OCI-LY1 (cell line): ENCODE measurements at regions not wholly inside any gene's neighbourhood (a gene's known extent, or its start where the extent isn't known, plus 50 kb on each side); places are given as distances from the start of the nearest gene placed in this dataset.
A peak's percentile ranks its signal among the peaks of the same experiment; 100 is the strongest.

ENCODE experiments used
- H2AFZ ChIP-seq: fragments of 200-600 bp; sonication (generic), shearing (Covaris generic); 2 replicates; pipeline ENCODE4 v1.6.0; 2014; ENCODE audit warnings: antibody characterized with exemption, mild to moderate bottlenecking, low read length
- H3F3A ChIP-seq: fragments of 200-600 bp; sonication (generic), shearing (Covaris generic); 2 replicates; pipeline ENCODE4 v1.6.0; 2014; ENCODE audit warnings: mild to moderate bottlenecking, antibody characterized with exemption, low read length, moderate library complexity; ENCODE audit not compliant: insufficient read depth
- H3K27ac ChIP-seq: fragments of 200-600 bp; sonication (generic); 2 replicates; pipeline ENCODE4 v1.5.1; 2014; ENCODE audit warnings: low read length, mixed run types, mild to moderate bottlenecking, low read depth; ENCODE audit not compliant: poor library complexity, severe bottlenecking
- H3K27me3 ChIP-seq: fragments of 200-600 bp; sonication (generic); 2 replicates; pipeline ENCODE4 v1.6.0; 2014; ENCODE audit warnings: antibody characterized with exemption, mild to moderate bottlenecking, low read length, moderate library complexity; ENCODE audit not compliant: insufficient read depth
- H3K36me3 ChIP-seq: fragments of 200-600 bp; sonication (generic); 2 replicates; pipeline ENCODE4 v1.6.1; 2014; ENCODE audit warnings: mild to moderate bottlenecking, antibody characterized with exemption, low read length, moderate library complexity, mixed read lengths; ENCODE audit not compliant: insufficient read depth
- H3K4me1 ChIP-seq: fragments of 200-600 bp; sonication (generic); 2 replicates; pipeline ENCODE4 v1.5.1; 2014; ENCODE audit warnings: mild to moderate bottlenecking, low read length, moderate library complexity; ENCODE audit not compliant: insufficient read depth, severe bottlenecking
- H3K4me2 ChIP-seq: fragments of 200-600 bp; sonication (generic), shearing (Covaris generic); 2 replicates; pipeline ENCODE4 v1.6.1; 2014; ENCODE audit warnings: low read length
- H3K4me3 ChIP-seq: fragments of 200-600 bp; sonication (generic); 2 replicates; pipeline ENCODE4 v1.5.1; 2014; ENCODE audit warnings: low read length, low read depth, mild to moderate bottlenecking, mixed read lengths; ENCODE audit not compliant: poor library complexity, severe bottlenecking
- H3K79me2 ChIP-seq: fragments of 200-600 bp; shearing (Covaris generic); 2 replicates; pipeline ENCODE4 v1.6.1; 2016; ENCODE audit warnings: mixed run types, low read length, mixed read lengths; ENCODE audit not compliant: insufficient read depth
- H3K9ac ChIP-seq: fragments of 200-600 bp; sonication (generic), shearing (Covaris generic); 2 replicates; pipeline ENCODE4 v1.6.1; 2014; ENCODE audit warnings: mild to moderate bottlenecking, low read length, mixed read lengths
- H3K9me2 ChIP-seq: fragments of 200-600 bp; sonication (generic), shearing (Covaris generic); 2 replicates; pipeline ENCODE4 v1.6.1; 2014; ENCODE audit warnings: low read depth, mild to moderate bottlenecking, low read length, mixed read lengths
- H3K9me3 ChIP-seq: fragments of 200-600 bp; shearing (Covaris generic); 2 replicates; pipeline ENCODE4 v1.6.1; 2014; ENCODE audit warnings: low read length, mixed read lengths
- H4K20me1 ChIP-seq: fragments of 200-600 bp; sonication (generic), shearing (Covaris generic); 2 replicates; pipeline ENCODE4 v1.6.0; 2016; ENCODE audit warnings: mild to moderate bottlenecking, low read length; ENCODE audit not compliant: insufficient read depth
- EZH2 ChIP-seq: fragments of 200-600 bp; sonication (generic), shearing (Covaris generic); IDR thresholded peaks from 2 replicates; pipeline ENCODE4 v1.8.0; 2017; ENCODE audit warnings: borderline replicate concordance, mixed run types, mild to moderate bottlenecking, antibody characterized with exemption, low read length, moderate library complexity, mixed read lengths
- TF ChIP-seq, protein P1 (sequence below): fragments of 200-600 bp; sonication (generic), shearing (Covaris generic); IDR thresholded peaks from 2 replicates; pipeline ENCODE4 v1.5.1; 2017; ENCODE audit warnings: mild to moderate bottlenecking, antibody characterized with exemption, low read length, moderate library complexity, mixed read lengths

- Histone ChIP-seq H2AFZ (peak overlapping the region; percentile 73; the same call in 1 of the 2 replicates), H3K79me2 (no peaks in the 10 kb centered on the region), H3K27ac (peak overlapping the region; percentile 28), H3K9me3 (no peaks in the 10 kb centered on the region), H3K36me3 (no peaks in the 10 kb centered on the region), H4K20me1 (no peaks in the 10 kb centered on the region), H3K9ac (no peak overlapping the region; the same call in 1 of the 2 replicates), H3K4me3 (no peak overlapping the region), H3K9me2 (no peaks in the 10 kb centered on the region), H3K27me3 (no peaks in the 10 kb centered on the region), H3K4me1 (peaks cover 24% of the 10 kb centered on the region), H3F3A (no peaks in the 10 kb centered on the region), H3K4me2 (no peak overlapping the region; the same call in 1 of the 2 replicates)
- no peak for TF ChIP-seq EZH2
- TF ChIP-seq, protein P1, sequence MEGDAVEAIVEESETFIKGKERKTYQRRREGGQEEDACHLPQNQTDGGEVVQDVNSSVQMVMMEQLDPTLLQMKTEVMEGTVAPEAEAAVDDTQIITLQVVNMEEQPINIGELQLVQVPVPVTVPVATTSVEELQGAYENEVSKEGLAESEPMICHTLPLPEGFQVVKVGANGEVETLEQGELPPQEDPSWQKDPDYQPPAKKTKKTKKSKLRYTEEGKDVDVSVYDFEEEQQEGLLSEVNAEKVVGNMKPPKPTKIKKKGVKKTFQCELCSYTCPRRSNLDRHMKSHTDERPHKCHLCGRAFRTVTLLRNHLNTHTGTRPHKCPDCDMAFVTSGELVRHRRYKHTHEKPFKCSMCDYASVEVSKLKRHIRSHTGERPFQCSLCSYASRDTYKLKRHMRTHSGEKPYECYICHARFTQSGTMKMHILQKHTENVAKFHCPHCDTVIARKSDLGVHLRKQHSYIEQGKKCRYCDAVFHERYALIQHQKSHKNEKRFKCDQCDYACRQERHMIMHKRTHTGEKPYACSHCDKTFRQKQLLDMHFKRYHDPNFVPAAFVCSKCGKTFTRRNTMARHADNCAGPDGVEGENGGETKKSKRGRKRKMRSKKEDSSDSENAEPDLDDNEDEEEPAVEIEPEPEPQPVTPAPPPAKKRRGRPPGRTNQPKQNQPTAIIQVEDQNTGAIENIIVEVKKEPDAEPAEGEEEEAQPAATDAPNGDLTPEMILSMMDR, result no peak
Observed at GRCh38 chr1:198467342-198467741, 73.1 kb downstream of the ATP6V1G3 start.

GRCh38 chr1:198465201-198466144 is 75.0 kb downstream of the ATP6V1G3 start:
- H3K9me2 ChIP-seq, result no peaks in the 10 kb centered on the region
- H3K4me1 ChIP-seq, result peaks cover 24% of the 10 kb centered on the region
- no peaks in the 10 kb centered on the region for H3K36me3 ChIP-seq
- H4K20me1 ChIP-seq, result no peaks in the 10 kb centered on the region
- no peak for TF ChIP-seq EZH2
- TF ChIP-seq, protein P1, result peak; percentile 77
- H3K9ac ChIP-seq, result no peak overlapping the region
- no peak overlapping the region for H3K27ac ChIP-seq
- no peaks in the 10 kb centered on the region for H3K27me3 ChIP-seq
- H3K4me2 ChIP-seq, result no peak overlapping the region
- no peaks in the 10 kb centered on the region for H3F3A ChIP-seq
- no peaks in the 10 kb centered on the region for H3K9me3 ChIP-seq
- no peaks in the 10 kb centered on the region for H3K79me2 ChIP-seq
- H2AFZ ChIP-seq, result peak overlapping the region; percentile 95; the same call in 1 of the 2 replicates
- no peak overlapping the region for H3K4me3 ChIP-seq

DNA sequence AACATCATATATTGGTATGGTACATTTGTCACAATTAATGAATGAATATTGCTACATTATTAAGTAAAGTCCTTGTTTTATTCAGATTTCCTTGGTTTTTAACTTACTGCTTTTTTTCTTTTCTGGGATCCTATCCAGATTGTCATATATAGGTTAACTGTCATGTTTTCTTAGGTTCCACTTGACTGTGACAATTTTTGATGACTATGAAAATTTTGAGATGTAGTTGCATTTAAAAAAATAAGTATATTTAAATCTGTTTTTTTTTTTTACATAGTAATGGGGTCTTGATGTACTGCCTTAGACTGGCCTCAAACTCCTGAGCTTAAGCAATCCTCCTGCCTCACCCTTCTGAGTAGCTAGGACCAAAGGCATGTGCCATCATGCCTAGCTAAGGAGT is 76.8 kb downstream of the ATP6V1G3 start:
- Histone ChIP-seq H3K9ac (no peak overlapping the region), H3K36me3 (no peaks in the 10 kb centered on the region), H3F3A (no peaks in the 10 kb centered on the region), H4K20me1 (no peaks in the 10 kb centered on the region), H3K9me2 (no peaks in the 10 kb centered on the region), H3K4me2 (no peak overlapping the region), H3K4me1 (peaks cover 24% of the 10 kb centered on the region), H3K79me2 (no peaks in the 10 kb centered on the region), H3K27me3 (no peaks in the 10 kb centered on the region), H3K27ac (no peak overlapping the region), H3K9me3 (no peaks in the 10 kb centered on the region), H3K4me3 (no peak overlapping the region), H2AFZ (no peak overlapping the region)
- TF ChIP-seq, protein P1, result no peak
- no peak for TF ChIP-seq EZH2
